ENCODE measurements at regions not wholly inside any gene's neighbourhood (a gene's known extent, or its start where the extent isn't known, plus 50 kb on each side); places are given as distances from the start of the nearest gene placed in this dataset.

- peak; percentile 75 for TF ChIP-seq CTCF (conservative IDR thresholded peaks at IDR 0.05; ENCODE audit: low read depth, low read length)
- no peak overlapping the region for H3K4me3 ChIP-seq (ENCODE audit: low read depth, low read length)
- peak; percentile 73 for DNase-seq (ENCODE audit: low read depth)
These were observed 53.2 kb upstream of the ARG1 start for GRCh38 chr6:131519670-131520436.

Measured in choroid plexus epithelial cell (primary cell).